Ascending aorta (tissue), 2 donors: ENCODE measurements at regions not wholly inside any gene's neighbourhood (a gene's known extent, or its start where the extent isn't known, plus 50 kb on each side); places are given as distances from the start of the nearest gene placed in this dataset.

Source experiments
- DNase-seq, 2 donors: peaks; one replicate each; pipeline ENCODE4 v3.0.0-alpha.2; 2019; ENCODE audit warnings: low spot score in 2 of 2
- H3K27ac ChIP-seq, 2 donors: fragments of 200-600 bp; sonication (generic); one replicate each; pipeline ENCODE4 v1.5.1; 2016 to 2017; ENCODE audit warnings: mild to moderate bottlenecking in 1 of 2
- H3K27me3 ChIP-seq: fragments of 200-600 bp; sonication (generic); one replicate; pipeline ENCODE4 v1.5.1; 2017
- H3K36me3 ChIP-seq, 2 donors: fragments of 200-600 bp; sonication (generic); one replicate each; pipeline ENCODE4 v1.5.1; 2016
- H3K4me1 ChIP-seq, 2 donors: fragments of 200-600 bp; sonication (generic); one replicate each; pipeline ENCODE4 v1.5.1; 2016 to 2017; ENCODE audit warnings: mild to moderate bottlenecking in 1 of 2
- H3K4me3 ChIP-seq, 2 donors: fragments of 200-600 bp; sonication (generic); one replicate each; pipeline ENCODE4 v1.5.1; 2016 to 2017; ENCODE audit warnings: mild to moderate bottlenecking in 1 of 2
- H3K9me3 ChIP-seq, 2 donors: fragments of 200-600 bp; sonication (generic); one replicate each; pipeline ENCODE4 v1.5.1; 2016
- CTCF ChIP-seq, 3 experiments: fragments of 200-600 bp in 2 of 3; fragments of 450-650 bp in 1 of 3; sonication (generic) in 2 of 3; IDR thresholded peaks; one replicate each; pipeline ENCODE4 v1.5.1; 2016 to 2019; ENCODE audit warnings: antibody characterized with exemption in 3 of 3, mild to moderate bottlenecking in 1 of 3, moderate library complexity in 1 of 3
- intact Hi-C: fragments of 100-400 bp; cut with DNase I; formaldehyde crosslinking; loops from one replicate; pipeline ENCODE4 v1.15.1; 2023

- peak in 1 of 2 donors; percentile 6 for DNase-seq
- H3K9me3 ChIP-seq: no peaks in the 10 kb centered on the region
- no peaks in the 10 kb centered on the region for H3K27me3 ChIP-seq
- H3K36me3 ChIP-seq: no peaks in the 10 kb centered on the region
- intact Hi-C loops: no loop called here
- H3K27ac ChIP-seq: no peak overlapping the region
- TF ChIP-seq CTCF (IDR thresholded peaks at IDR 0.05): no peak
- no peak overlapping the region for H3K4me3 ChIP-seq
- H3K4me1 ChIP-seq: no peaks in the 10 kb centered on the region
Measured at GRCh38 chr11:69378303-69379141, 84.6 kb downstream of the MYEOV start.

DNA sequence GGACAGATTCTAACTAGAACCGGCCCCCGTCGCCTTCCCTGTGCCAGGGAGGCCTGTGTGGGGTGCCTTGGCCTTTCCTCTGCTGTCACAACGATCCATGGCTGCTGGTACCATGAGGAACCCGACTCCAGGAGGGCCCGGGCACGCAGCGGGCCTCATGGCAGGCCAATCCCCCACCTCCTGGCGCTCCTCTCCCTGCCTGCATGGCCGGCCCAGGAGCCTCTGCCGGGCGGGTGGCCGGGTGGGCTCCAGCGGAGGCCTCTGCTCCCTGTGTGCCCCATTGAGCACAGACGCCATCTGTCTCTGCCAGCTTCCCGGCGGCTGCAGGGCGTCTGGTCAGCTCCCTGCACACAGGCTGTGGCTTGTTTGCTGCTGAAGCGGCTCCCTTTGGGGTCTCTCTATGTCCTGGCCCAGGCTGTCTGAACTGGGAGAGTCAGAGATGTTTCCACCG is 86.5 kb downstream of the MYEOV start:
- no peaks in the 10 kb centered on the region for H3K27me3 ChIP-seq
- H3K36me3 ChIP-seq: no peaks in the 10 kb centered on the region
- intact Hi-C loops: no loop called here
- H3K9me3 ChIP-seq: no peaks in the 10 kb centered on the region
- DNase-seq: peak; percentile 1 to 51
- no peak for TF ChIP-seq CTCF (IDR thresholded peaks at IDR 0.05)
- H3K4me3 ChIP-seq: no peak overlapping the region
- no peaks in the 10 kb centered on the region for H3K4me1 ChIP-seq
- H3K27ac ChIP-seq: no peak overlapping the region

GRCh38 chr11:69380921-69381581 is 87.1 kb downstream of the MYEOV start:
- Histone ChIP-seq H3K4me3 (no peak overlapping the region), H3K9me3 (no peaks in the 10 kb centered on the region), H3K4me1 (no peaks in the 10 kb centered on the region), H3K27ac (no peak overlapping the region), H3K36me3 (no peaks in the 10 kb centered on the region), H3K27me3 (no peaks in the 10 kb centered on the region)
- TF ChIP-seq CTCF (IDR thresholded peaks at IDR 0.05): no peak
- intact Hi-C loops: no loop called here
- peak; percentile 2 to 28 for DNase-seq

- H3K27ac ChIP-seq: no peak overlapping the region
- intact Hi-C loops: no loop called here
- no peak overlapping the region for H3K4me3 ChIP-seq
Measured at GRCh38 chr11:69381681-69382130, 87.8 kb downstream of the MYEOV start.

More at GRCh38 chr11:69381681-69382130, 87.8 kb downstream of the MYEOV start:
- Histone ChIP-seq H3K4me1 (no peaks in the 10 kb centered on the region), H3K27me3 (no peaks in the 10 kb centered on the region), H3K36me3 (no peaks in the 10 kb centered on the region), H3K9me3 (no peaks in the 10 kb centered on the region)
- no peak for TF ChIP-seq CTCF (IDR thresholded peaks at IDR 0.05)
- peak; percentile 7 to 58 for DNase-seq
